GM12873 (cell line): ENCODE measurements at regions not wholly inside any gene's neighbourhood (a gene's known extent, or its start where the extent isn't known, plus 50 kb on each side); places are given as distances from the start of the nearest gene placed in this dataset.

Experiments
- TF ChIP-seq, protein P1 (sequence below): IDR thresholded peaks from 2 replicates; pipeline ENCODE4 v1.5.1; 2012; ENCODE audit warnings: low read depth, mild to moderate bottlenecking, moderate library complexity, low read length, control low read depth; ENCODE audit not compliant: insufficient read depth; ENCODE audit errors: missing control alignments

DNA sequence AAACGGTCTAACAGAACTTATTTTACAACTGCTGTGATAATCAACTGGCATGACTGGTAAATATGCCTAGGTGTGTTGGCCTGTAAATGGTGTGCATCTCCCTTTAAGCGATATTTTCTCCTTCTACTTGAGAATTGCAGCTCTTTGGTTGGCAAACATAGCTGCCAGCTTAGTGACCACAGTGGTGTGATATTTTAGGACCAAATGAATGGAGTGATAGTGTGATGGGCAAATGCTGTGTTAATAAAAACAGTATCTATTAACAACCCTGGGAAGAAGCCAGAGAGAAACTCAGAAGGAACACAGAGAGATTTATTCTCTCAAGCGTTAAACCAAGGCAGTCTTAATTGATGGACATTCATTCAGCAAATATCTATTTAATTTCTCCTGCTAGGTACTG, 278.4 kb downstream of the AACS start:
- TF ChIP-seq, protein P1, sequence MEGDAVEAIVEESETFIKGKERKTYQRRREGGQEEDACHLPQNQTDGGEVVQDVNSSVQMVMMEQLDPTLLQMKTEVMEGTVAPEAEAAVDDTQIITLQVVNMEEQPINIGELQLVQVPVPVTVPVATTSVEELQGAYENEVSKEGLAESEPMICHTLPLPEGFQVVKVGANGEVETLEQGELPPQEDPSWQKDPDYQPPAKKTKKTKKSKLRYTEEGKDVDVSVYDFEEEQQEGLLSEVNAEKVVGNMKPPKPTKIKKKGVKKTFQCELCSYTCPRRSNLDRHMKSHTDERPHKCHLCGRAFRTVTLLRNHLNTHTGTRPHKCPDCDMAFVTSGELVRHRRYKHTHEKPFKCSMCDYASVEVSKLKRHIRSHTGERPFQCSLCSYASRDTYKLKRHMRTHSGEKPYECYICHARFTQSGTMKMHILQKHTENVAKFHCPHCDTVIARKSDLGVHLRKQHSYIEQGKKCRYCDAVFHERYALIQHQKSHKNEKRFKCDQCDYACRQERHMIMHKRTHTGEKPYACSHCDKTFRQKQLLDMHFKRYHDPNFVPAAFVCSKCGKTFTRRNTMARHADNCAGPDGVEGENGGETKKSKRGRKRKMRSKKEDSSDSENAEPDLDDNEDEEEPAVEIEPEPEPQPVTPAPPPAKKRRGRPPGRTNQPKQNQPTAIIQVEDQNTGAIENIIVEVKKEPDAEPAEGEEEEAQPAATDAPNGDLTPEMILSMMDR: no peak

DNA sequence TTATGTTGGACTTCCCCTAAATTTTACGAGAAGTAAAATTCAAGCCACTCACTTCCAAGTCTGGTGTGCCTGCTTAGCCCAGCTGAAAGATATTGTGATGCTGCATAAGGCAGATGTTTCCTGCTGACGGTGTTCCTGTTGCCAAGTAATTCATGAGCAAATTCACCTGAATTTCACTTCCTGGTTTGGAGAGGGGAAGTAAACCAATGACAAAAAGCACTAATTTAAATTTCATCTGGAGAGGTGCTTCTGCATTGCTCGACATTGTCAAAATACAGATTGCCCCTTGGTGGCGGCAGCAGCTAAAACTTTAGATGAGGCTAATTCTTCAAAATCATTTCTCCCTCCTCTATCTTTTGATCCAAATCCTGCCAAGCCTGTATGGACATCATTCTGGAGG, 281.1 kb downstream of the AACS start:
- TF ChIP-seq, protein P1: no peak

DNA sequence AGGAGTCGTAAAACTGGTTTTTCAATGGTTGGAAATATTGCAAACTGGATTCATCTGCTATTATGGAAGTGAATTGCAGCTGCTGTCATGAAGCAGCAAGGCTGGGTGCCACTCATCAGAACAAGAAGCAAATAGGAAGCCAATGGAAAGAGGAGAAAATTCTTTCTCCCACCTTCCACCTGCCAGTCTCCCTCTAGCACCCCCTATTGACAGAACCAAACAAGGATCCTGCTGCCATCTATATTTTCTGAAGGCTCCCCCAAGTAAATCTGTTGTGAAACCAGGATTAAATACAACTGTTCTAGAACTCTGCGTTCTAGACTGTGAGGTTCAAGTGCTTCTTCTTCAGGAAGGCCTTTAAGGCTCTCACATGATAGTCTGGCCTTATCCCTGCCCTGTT, 286.6 kb downstream of the AACS start:
- TF ChIP-seq, protein P1: peak; percentile 35

DNA sequence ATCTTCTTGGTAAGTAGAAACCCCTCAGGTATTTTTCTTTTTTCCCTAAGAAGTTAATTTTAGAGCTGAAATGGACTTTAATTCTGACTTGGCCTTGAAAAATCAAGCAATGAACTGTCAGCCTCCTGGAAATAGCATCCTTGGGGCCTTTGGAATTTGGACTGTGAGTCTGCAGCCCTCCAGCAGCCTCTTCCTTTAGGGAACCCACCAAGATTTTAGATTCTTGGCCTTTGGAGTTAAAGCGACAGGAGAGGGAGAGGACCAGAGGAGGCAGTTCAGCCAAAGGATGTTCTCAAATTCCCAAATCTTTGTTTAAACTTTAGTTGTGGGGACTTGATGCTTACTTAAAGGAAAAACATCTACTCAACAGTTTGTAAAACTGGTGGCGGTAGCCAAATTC, 288.6 kb downstream of the AACS start:
- TF ChIP-seq, protein P1: no peak

DNA sequence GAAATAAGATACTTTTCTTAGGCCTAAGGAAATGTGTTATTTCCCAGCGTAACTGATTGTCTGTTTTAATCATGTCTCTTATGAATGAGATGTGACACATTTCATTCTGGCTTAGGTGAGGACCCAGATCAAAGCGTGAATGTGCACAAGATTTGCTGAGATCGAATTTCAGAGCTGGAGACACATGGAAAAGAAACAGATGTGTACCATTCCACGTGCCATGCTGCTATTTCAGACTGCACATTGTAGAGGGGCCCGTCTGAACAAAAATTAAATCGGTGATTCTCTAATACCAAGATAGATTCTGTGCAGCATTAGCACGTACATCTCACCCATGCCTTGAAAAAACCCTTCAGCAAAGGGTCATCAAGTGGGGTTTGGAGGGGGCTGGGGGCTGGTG, 290.4 kb downstream of the AACS start:
- TF ChIP-seq, protein P1: no peak

DNA sequence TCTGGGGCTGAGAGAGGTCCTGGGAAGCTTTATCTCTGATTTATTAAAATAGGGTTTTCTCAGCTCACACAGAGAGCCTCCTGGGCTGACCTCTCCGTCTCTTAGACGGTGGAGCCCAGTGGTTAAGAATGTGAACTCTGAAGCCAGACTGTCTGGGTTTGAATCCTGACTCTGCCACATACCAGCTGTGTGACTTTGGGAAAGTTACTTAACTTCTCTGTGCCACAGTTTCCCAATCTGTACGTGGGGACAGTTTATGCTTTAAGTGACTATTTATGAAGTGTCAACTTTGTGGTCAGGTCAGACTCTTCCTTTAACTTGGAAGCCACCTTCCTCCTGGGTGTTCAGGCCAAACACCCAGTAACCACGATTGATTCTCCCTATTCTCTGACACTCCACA, 290.9 kb downstream of the AACS start:
- TF ChIP-seq, protein P1: no peak

DNA sequence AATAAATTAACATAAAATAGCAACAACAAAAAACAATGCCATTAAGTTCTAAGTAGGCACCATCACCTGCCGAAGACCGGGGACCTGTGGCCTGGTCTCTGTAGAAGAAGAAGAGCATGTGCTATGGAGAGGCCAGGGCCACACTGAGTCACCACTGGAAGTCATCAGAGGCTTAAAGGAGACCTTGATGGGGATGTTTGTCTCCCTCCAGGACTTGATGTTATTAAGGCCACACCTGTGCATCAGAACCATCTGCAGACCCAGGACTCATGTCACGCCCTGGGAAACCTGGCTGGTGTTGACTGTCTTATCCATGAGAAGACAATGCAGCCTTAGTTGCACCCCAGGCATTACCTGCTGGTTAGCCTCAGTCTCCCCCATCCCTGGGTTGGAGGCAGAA, 292.3 kb downstream of the AACS start:
- TF ChIP-seq, protein P1: no peak
